Thyroid gland (tissue), 4 donors: ENCODE measurements at regions not wholly inside any gene's neighbourhood (a gene's known extent, or its start where the extent isn't known, plus 50 kb on each side); places are given as distances from the start of the nearest gene placed in this dataset.

Experiments
- DNase-seq, 2 donors: peaks; one replicate each; pipeline ENCODE4 v3.0.0-alpha.2; 2019
- H3K27ac ChIP-seq, 3 donors: fragments of 200-600 bp; sonication (generic); 1 replicate in 2 of 3; 2 replicates in 1 of 3; pipeline ENCODE4 v1.5.1; 2016 to 2019; ENCODE audit warnings: mild to moderate bottlenecking in 1 of 3, moderate library complexity in 1 of 3
- H3K27me3 ChIP-seq: fragments of 200-600 bp; sonication (generic); one replicate; pipeline ENCODE4 v1.5.1; 2019
- H3K36me3 ChIP-seq, 2 donors: fragments of 200-600 bp; sonication (generic); one replicate each; pipeline ENCODE4 v1.5.1; 2016 to 2019
- H3K4me1 ChIP-seq, 2 donors: fragments of 200-600 bp; sonication (generic); one replicate each; pipeline ENCODE4 v1.5.1; 2017 to 2019
- H3K4me3 ChIP-seq, 3 donors: fragments of 200-600 bp; sonication (generic); replicated peaks in 1 of 3; 1 replicate in 2 of 3; 2 replicates in 1 of 3; pipeline ENCODE4 v1.5.1; 2016; ENCODE audit warnings: mild to moderate bottlenecking in 1 of 3
- H3K9me3 ChIP-seq: fragments of 200-600 bp; sonication (generic); one replicate; pipeline ENCODE4 v1.5.1; 2017
- CTCF ChIP-seq, 6 experiments: fragments of 200-600 bp in 3 of 6; fragments of 450-650 bp in 3 of 6; sonication (generic) in 3 of 6; IDR thresholded peaks; one replicate each; pipeline ENCODE4 v1.5.1; 2016 to 2019; ENCODE audit warnings: antibody characterized with exemption in 6 of 6, mild to moderate bottlenecking in 2 of 6, inconsistent platforms in 1 of 6, moderate library complexity in 1 of 6
- POLR2A ChIP-seq, 2 donors: fragments of 450-650 bp; IDR thresholded peaks; one replicate each; pipeline ENCODE4 v1.6.1; 2017; ENCODE audit warnings: antibody characterized with exemption in 2 of 2, mild to moderate bottlenecking in 2 of 2, moderate library complexity in 1 of 2
- WGBS, 2 donors: methylation state at CpG; one replicate each; pipeline ENCODE4 v1.1.5; 2017; 5-methylcytosine and 5-hydroxymethylcytosine counted together
- intact Hi-C: fragments of 100-400 bp; cut with DNase I; formaldehyde crosslinking; loops from one replicate; pipeline ENCODE4 v1.15.1; 2023

GRCh38 chr2:173491418-173491817, 136.7 kb downstream of the CDCA7 start:
- DNase-seq: no peak
- TF ChIP-seq CTCF (IDR thresholded peaks at IDR 0.05) (no peak), POLR2A (IDR thresholded peaks at IDR 0.05) (no peak)
- intact Hi-C loops: no loop called here
- Histone ChIP-seq H3K27ac (no peak overlapping the region), H3K4me1 (no peaks in the 10 kb centered on the region), H3K27me3 (no peaks in the 10 kb centered on the region), H3K36me3 (no peaks in the 10 kb centered on the region), H3K4me3 (no peak overlapping the region), H3K9me3 (no peaks in the 10 kb centered on the region)
- 88 to 90% methylated on average over 4 of the region's 4 CpGs for WGBS, 2 donors

GRCh38 chr2:173493874-173494273, 139.2 kb downstream of the CDCA7 start:
- Histone ChIP-seq H3K4me3 (no peak overlapping the region), H3K4me1 (no peaks in the 10 kb centered on the region), H3K36me3 (no peaks in the 10 kb centered on the region), H3K27ac (no peak overlapping the region), H3K27me3 (no peaks in the 10 kb centered on the region), H3K9me3 (no peaks in the 10 kb centered on the region)
- TF ChIP-seq CTCF (IDR thresholded peaks at IDR 0.05) (no peak), POLR2A (IDR thresholded peaks at IDR 0.05) (no peak)
- intact Hi-C loops: no loop called here
- no peak for DNase-seq
- 95 to 98% methylated on average over 2 of the region's 2 CpGs for WGBS, 2 donors

- Histone ChIP-seq H3K4me1 (no peaks in the 10 kb centered on the region), H3K27me3 (no peaks in the 10 kb centered on the region), H3K4me3 (no peak overlapping the region), H3K36me3 (no peaks in the 10 kb centered on the region), H3K9me3 (no peaks in the 10 kb centered on the region), H3K27ac (no peak overlapping the region)
- 79 to 82% methylated on average over 3 of the region's 3 CpGs for WGBS, 2 donors
- no peak for DNase-seq
- TF ChIP-seq CTCF (IDR thresholded peaks at IDR 0.05) (no peak), POLR2A (IDR thresholded peaks at IDR 0.05) (no peak)
- intact Hi-C loops: no loop called here
These were observed 142.1 kb downstream of the CDCA7 start for GRCh38 chr2:173496746-173497145.

GRCh38 chr2:173500953-173501352, 146.3 kb downstream of the CDCA7 start:
- TF ChIP-seq POLR2A (IDR thresholded peaks at IDR 0.05) (no peak), CTCF (IDR thresholded peaks at IDR 0.05) (no peak)
- H3K4me3 ChIP-seq: no peak overlapping the region

GRCh38 chr2:173502296-173502695, 147.6 kb downstream of the CDCA7 start:
- Histone ChIP-seq H3K4me3 (no peak overlapping the region), H3K27me3 (no peaks in the 10 kb centered on the region), H3K27ac (no peak overlapping the region), H3K4me1 (no peaks in the 10 kb centered on the region), H3K36me3 (no peaks in the 10 kb centered on the region), H3K9me3 (no peaks in the 10 kb centered on the region)
- no peak for TF ChIP-seq POLR2A (IDR thresholded peaks at IDR 0.05)
- no peak for TF ChIP-seq CTCF (IDR thresholded peaks at IDR 0.05)
- intact Hi-C loops: no loop called here
- no peak for DNase-seq
- 91 to 96% methylated on average over 6 of the region's 6 CpGs for WGBS, 2 donors

More at GRCh38 chr2:173500953-173501352, 146.3 kb downstream of the CDCA7 start:
- Histone ChIP-seq H3K4me1 (no peaks in the 10 kb centered on the region), H3K36me3 (no peaks in the 10 kb centered on the region), H3K27me3 (no peaks in the 10 kb centered on the region), H3K27ac (no peak overlapping the region), H3K9me3 (no peaks in the 10 kb centered on the region)
- 92 to 94% methylated on average over 1 of the region's 1 CpG for WGBS, 2 donors
- intact Hi-C loops: no loop called here
- DNase-seq: no peak
